Mucosa of descending colon (tissue), 3 donors: ENCODE measurements at regions not wholly inside any gene's neighbourhood (a gene's known extent, or its start where the extent isn't known, plus 50 kb on each side); places are given as distances from the start of the nearest gene placed in this dataset.

ENCODE experiments used
- ATAC-seq: fragments of 200-7000 bp; cut with Tn5 transposase; one replicate; pipeline ENCODE4 v1.9.1; 2020; ENCODE audit warnings: mild to moderate bottlenecking, moderate library complexity
- DNase-seq, 3 donors: peaks; one replicate each; pipeline ENCODE4 v3.0.0-alpha.2; 2020
- H3K36me3 ChIP-seq: fragments of 200-600 bp; one replicate; pipeline ENCODE4 v1.8.0; 2021; ENCODE audit warnings: low read depth, mild to moderate bottlenecking
- H3K4me1 ChIP-seq: fragments of 200-600 bp; one replicate; pipeline ENCODE4 v1.8.0; 2021; ENCODE audit warnings: low read depth, mild to moderate bottlenecking
- H3K4me3 ChIP-seq: fragments of 200-600 bp; one replicate; pipeline ENCODE4 v1.8.0; 2021; ENCODE audit warnings: mild to moderate bottlenecking
- H3K9me3 ChIP-seq: fragments of 200-600 bp; one replicate; pipeline ENCODE4 v1.8.0; 2021; ENCODE audit warnings: mild to moderate bottlenecking
- CTCF ChIP-seq: fragments of 200-600 bp; IDR thresholded peaks from one replicate; pipeline ENCODE4 v1.8.0; 2022; ENCODE audit warnings: antibody characterized with exemption, mild to moderate bottlenecking
- intact Hi-C, 2 donors: fragments of 100-400 bp; cut with DNase I in 1 of 2; cut with micrococcal nuclease in 1 of 2; formaldehyde crosslinking; loops; one replicate each; pipeline versions ENCODE4 v1.11.0 to v1.11.1; 2022; cut with DNase I, micrococcal nuclease
- donor health status: DM: no; HTN: no; CAD: no; lungs with moderate emphysema.
- donor health status: DM: no; HTN: no; CAD: no.
- donor health status: DM: no; HTN: yes; CAD: no.

- intact Hi-C loops, result no loop called here
- H3K9me3 ChIP-seq, result no peaks in the 10 kb centered on the region
- no peak overlapping the region for H3K4me3 ChIP-seq
- ATAC-seq (no peak), DNase-seq (no peak)
- H3K4me1 ChIP-seq, result peaks cover 4% of the 10 kb centered on the region
- no peaks in the 10 kb centered on the region for H3K36me3 ChIP-seq
- no peak for TF ChIP-seq CTCF
Observed at GRCh38 chr6:79780881-79781280, 149.8 kb downstream of the SH3BGRL2 start.

- intact Hi-C loops, result no loop called here
- H3K4me3 ChIP-seq, result no peak overlapping the region
- no peak for TF ChIP-seq CTCF
- no peak for ATAC-seq
- H3K4me1 ChIP-seq, result peaks cover 4% of the 10 kb centered on the region
- no peaks in the 10 kb centered on the region for H3K36me3 ChIP-seq
- no peak for DNase-seq
- H3K9me3 ChIP-seq, result no peaks in the 10 kb centered on the region
Observed at GRCh38 chr6:79778816-79779215, 147.7 kb downstream of the SH3BGRL2 start.

- TF ChIP-seq CTCF, result peak; percentile 99
- intact Hi-C loops, result no loop called here
- Histone ChIP-seq H3K4me3 (no peak overlapping the region), H3K4me1 (peaks cover 4% of the 10 kb centered on the region), H3K36me3 (no peaks in the 10 kb centered on the region), H3K9me3 (no peaks in the 10 kb centered on the region)
- DNase-seq, result peak; percentile 77 to 85 (median 83)
- peak; percentile 98 for ATAC-seq
Observed at GRCh38 chr6:79777713-79778579, 146.8 kb downstream of the SH3BGRL2 start.

GRCh38 chr6:79776076-79776475 is 144.9 kb downstream of the SH3BGRL2 start:
- H3K4me3 ChIP-seq, result no peak overlapping the region
- ATAC-seq, result no peak
- H3K9me3 ChIP-seq, result no peaks in the 10 kb centered on the region
- H3K36me3 ChIP-seq, result no peaks in the 10 kb centered on the region
- no peak for TF ChIP-seq CTCF
- peaks cover 4% of the 10 kb centered on the region for H3K4me1 ChIP-seq
- intact Hi-C loops, result no loop called here
- no peak for DNase-seq

GRCh38 chr6:79775222-79775621 is 144.1 kb downstream of the SH3BGRL2 start:
- Histone ChIP-seq H3K4me3 (no peak overlapping the region), H3K4me1 (peaks cover 4% of the 10 kb centered on the region), H3K36me3 (no peaks in the 10 kb centered on the region), H3K9me3 (no peaks in the 10 kb centered on the region)
- intact Hi-C loops, result no loop called here
- no peak for ATAC-seq
- TF ChIP-seq CTCF, result no peak
- DNase-seq, result no peak
